ENCODE measurements at regions not wholly inside any gene's neighbourhood (a gene's known extent, or its start where the extent isn't known, plus 50 kb on each side); places are given as distances from the start of the nearest gene placed in this dataset.
"Not testable (repeated sequence)": the region's sequence is repeated elsewhere in the genome, so short reads cannot be mapped to it uniquely, and the experiment has no call there.

- no peak overlapping the region for H3K27ac ChIP-seq
- H3K36me3 ChIP-seq, result no peaks in the 10 kb centered on the region
- H3K27me3 ChIP-seq (replicated peaks; ENCODE audit: insufficient read depth), result peaks cover 5% of the 10 kb centered on the region
- no peaks in the 10 kb centered on the region for H3K9me3 ChIP-seq
- no peak overlapping the region for H3K4me3 ChIP-seq
- WGBS, result 76% methylated on average over 6 of the region's 6 CpGs
- TF ChIP-seq POLR2A (IDR thresholded peaks at IDR 0.05) (no peak), POLR2AphosphoS5 (IDR thresholded peaks at IDR 0.05) (no peak), CTCF (IDR thresholded peaks at IDR 0.05) (no peak)
- intact Hi-C loops (cut with DNase I), result no loop called here
- no peak for DNase-seq (ENCODE audit: low spot score)
- no peaks in the 10 kb centered on the region for H3K4me1 ChIP-seq (replicated peaks)
Measured at GRCh38 chr17:73911726-73912372, 267.6 kb upstream of the SDK2 start.

- Histone ChIP-seq H3K4me3 (no peak overlapping the region), H3K9me3 (no peaks in the 10 kb centered on the region), H3K27ac (no peak overlapping the region), H3K4me1 (replicated peaks) (no peaks in the 10 kb centered on the region), H3K36me3 (no peaks in the 10 kb centered on the region), H3K27me3 (replicated peaks; ENCODE audit: insufficient read depth) (peaks cover 5% of the 10 kb centered on the region)
- WGBS, result 100% methylated on average over 1 of the region's 1 CpG
- no peak for DNase-seq (ENCODE audit: low spot score)
- intact Hi-C loops (cut with DNase I), result no loop called here
- TF ChIP-seq POLR2A (IDR thresholded peaks at IDR 0.05), result no peak
- no peak for TF ChIP-seq CTCF (IDR thresholded peaks at IDR 0.05)
- no peak for TF ChIP-seq POLR2AphosphoS5 (IDR thresholded peaks at IDR 0.05)
Measured at GRCh38 chr17:73912373-73912746, 268.1 kb upstream of the SDK2 start.

GRCh38 chr17:73914536-73915274, 270.5 kb upstream of the SDK2 start:
- 74% methylated on average over 7 of the region's 7 CpGs for whole genome bisulfite sequencing
- no peaks in the 10 kb centered on the region for H3K9me3 ChIP-seq
- intact Hi-C loops (cut with DNase I), result no loop called here
- no peaks in the 10 kb centered on the region for H3K4me1 ChIP-seq (replicated peaks)
- no peak overlapping the region for H3K27ac ChIP-seq
- H3K27me3 ChIP-seq (replicated peaks; ENCODE audit: insufficient read depth), result peaks cover 2% of the 10 kb centered on the region
- H3K4me3 ChIP-seq, result no peak overlapping the region
- DNase-seq (ENCODE audit: low spot score), result no peak
- no peaks in the 10 kb centered on the region for H3K36me3 ChIP-seq
- TF ChIP-seq POLR2A (IDR thresholded peaks at IDR 0.05), result no peak
- TF ChIP-seq POLR2AphosphoS5 (IDR thresholded peaks at IDR 0.05), result no peak
- no peak for TF ChIP-seq CTCF (IDR thresholded peaks at IDR 0.05)

GRCh38 chr17:73919033-73919432, 274.8 kb upstream of the SDK2 start:
- DNase-seq (ENCODE audit: low spot score); H3K27me3 ChIP-seq (replicated peaks; ENCODE audit: insufficient read depth); H3K36me3 ChIP-seq; H3K27ac ChIP-seq; H3K9me3 ChIP-seq; H3K4me1 ChIP-seq (replicated peaks); H3K4me3 ChIP-seq; intact Hi-C loops (cut with DNase I): not testable (repeated sequence)
- 73% methylated on average over 3 of the region's 3 CpGs for WGBS

GRCh38 chr17:73921306-73921705, 277.1 kb upstream of the SDK2 start:
- Histone ChIP-seq H3K4me3 (no peak overlapping the region), H3K36me3 (no peaks in the 10 kb centered on the region), H3K9me3 (no peaks in the 10 kb centered on the region), H3K27me3 (replicated peaks; ENCODE audit: insufficient read depth) (no peaks in the 10 kb centered on the region), H3K27ac (no peak overlapping the region), H3K4me1 (replicated peaks) (no peaks in the 10 kb centered on the region)
- no peak for DNase-seq (ENCODE audit: low spot score)
- TF ChIP-seq POLR2A (IDR thresholded peaks at IDR 0.05) (no peak), POLR2AphosphoS5 (IDR thresholded peaks at IDR 0.05) (no peak), CTCF (IDR thresholded peaks at IDR 0.05) (no peak)
- 62% methylated on average over 2 of the region's 2 CpGs for WGBS
- intact Hi-C loops (cut with DNase I), result no loop called here

All from prostate gland (tissue), 2 donors.